ENCODE measurements at regions not wholly inside any gene's neighbourhood (a gene's known extent, or its start where the extent isn't known, plus 50 kb on each side); places are given as distances from the start of the nearest gene placed in this dataset.

- TF ChIP-seq CTCF (conservative IDR thresholded peaks at IDR 0.05; ENCODE audit: low read depth, low read length) (no peak), EZH2 (IDR thresholded peaks at IDR 0.05; ENCODE audit: borderline replicate concordance, low read depth, low read length, poor library complexity, severe bottlenecking) (no peak)
Measured at GRCh38 chr21:43270800-43271301, 102.0 kb downstream of the CRYAA start.

All from A673 (cell line).